ENCODE measurements at regions not wholly inside any gene's neighbourhood (a gene's known extent, or its start where the extent isn't known, plus 50 kb on each side); places are given as distances from the start of the nearest gene placed in this dataset.

DNA sequence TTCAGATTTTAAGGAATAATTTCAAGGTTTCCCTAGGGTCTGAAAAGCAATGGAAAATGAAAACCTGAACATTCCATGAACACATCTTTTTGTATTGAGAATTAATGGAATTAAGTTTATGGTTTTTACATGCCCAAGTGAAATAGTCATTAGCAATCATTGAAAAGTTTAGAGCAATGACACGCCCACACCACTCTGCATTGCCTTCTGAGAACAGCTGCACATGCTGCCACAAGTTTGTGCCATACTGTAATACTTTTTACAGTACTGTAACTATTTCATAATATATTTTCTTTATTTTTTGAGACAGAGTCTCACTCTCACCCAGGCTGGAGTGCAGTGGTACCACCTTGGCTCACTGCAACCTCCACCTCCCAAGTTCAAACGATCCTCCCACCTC is 345.2 kb upstream of the PMFBP1 start:
- no peak for DNase-seq (ENCODE audit: low read depth in 2 of 3, low spot score in 2 of 3)

DNA sequence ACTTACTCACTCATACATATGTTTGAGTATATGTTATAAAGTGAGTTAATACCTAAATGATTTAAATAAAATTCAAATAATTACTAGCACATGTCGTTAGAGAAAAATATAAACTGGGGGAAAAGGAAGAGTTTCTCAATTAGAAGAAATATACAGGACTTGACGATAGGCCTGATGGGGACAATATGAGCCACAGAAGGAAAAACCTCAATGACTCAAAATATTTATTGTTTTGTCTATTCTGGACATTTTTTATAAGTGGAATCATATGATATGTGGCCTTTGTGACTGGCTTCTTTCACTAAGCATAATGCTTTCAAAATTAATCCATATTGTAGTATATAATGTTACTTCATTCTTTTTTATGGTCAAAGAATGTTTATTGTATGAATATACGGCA is 339.2 kb upstream of the PMFBP1 start:
- DNase-seq (ENCODE audit: low read depth in 2 of 3, low spot score in 2 of 3): no peak

DNA sequence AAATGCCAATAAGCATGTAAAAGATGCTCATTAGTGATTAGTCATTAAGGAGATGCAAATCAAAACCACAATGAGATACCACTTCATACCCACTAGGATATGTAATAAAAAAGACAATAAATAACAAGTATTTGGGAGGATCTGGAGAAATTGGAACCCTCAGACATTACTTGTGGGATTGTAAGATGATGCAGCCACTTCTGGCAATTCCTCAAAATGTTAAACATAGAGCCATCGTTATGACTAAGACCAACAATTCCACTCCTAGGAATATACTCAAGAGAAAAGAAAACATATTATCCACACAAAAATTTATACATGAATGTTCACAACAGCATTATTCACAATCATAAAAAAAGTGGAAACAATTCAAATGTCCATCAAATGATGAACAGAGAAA is 336.2 kb upstream of the PMFBP1 start:
- DNase-seq (ENCODE audit: low read depth in 2 of 3, low spot score in 2 of 3): no peak

DNA sequence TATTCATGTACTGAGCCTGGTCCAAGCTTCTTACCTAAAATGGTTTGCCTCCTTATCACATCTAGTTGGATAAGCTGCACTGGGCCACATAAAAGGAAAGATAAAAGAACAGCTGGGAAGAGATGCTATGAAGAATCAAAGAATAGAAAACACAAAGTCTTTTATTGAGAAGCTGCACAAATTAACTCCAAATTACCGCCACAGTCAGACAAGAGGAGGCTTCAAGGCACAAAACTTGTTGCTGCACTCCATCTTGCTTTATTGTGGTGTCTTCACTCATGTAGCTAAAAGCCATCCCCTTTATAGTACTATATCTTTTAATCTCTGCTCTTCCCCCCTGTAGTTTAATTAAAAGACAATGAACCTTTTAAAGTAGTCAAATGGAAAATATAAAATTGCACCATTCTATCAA is 330.6 kb upstream of the PMFBP1 start:
- no peak for DNase-seq (ENCODE audit: low read depth in 2 of 3, low spot score in 2 of 3)

DNA sequence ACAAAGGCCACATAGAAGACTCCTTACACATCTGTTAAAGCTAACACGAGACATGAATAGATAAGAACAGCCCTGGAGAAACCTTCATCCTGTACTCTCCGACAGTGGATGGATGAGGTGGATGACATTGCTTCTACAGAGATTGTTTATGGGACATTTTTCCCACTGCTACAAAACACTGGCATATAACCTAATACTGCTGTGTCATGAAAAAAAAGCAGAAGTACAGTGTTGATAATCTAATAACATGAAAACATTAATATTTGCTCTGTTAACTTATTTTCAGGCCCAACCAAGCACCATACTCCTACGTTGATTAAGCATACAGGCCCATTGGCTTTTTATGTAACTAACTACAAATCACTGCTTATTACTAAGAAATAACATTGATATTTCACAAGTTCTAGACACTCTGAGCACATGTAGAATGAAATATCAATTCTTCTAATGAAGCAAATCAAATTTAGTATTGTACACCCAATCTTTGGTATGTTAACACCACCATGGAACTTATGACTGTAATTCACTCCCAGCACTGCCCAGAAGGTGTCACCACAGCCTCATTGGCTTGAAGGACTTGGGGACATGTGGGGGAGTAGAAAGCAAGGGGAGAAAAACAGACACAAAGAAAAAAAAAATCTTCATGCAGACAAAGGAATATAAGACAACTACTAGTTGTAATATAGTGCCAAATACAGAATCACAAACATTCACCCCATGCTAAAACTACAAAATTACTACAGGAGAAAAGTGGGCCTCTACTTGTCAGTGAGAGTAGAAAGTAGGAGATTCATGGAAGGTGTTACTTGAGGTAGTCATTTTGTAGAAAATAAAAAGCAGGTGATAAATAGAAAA is 330.0 kb upstream of the PMFBP1 start:
- no peak for DNase-seq (ENCODE audit: low read depth in 2 of 3, low spot score in 2 of 3)

DNA sequence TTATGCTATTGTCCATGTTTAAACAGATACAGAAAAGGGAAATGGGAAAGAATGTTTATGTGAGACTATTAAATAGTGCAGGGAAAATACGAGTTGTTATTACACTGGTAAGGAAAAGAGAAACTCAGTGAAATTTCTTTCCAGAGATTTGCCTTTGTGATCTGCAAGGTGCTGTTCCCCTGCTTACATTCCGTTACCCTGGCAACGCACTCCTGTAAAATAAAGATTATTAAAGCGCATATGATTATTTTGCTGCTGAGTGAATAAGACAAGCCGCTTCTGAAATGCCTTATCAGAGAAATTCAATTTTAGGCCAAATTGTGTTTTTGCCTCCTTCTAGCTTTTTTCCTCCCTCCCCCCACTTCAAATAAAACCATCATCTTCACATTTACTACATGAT is 328.6 kb upstream of the PMFBP1 start:
- no peak for DNase-seq (ENCODE audit: low read depth in 2 of 3, low spot score in 2 of 3)

DNA sequence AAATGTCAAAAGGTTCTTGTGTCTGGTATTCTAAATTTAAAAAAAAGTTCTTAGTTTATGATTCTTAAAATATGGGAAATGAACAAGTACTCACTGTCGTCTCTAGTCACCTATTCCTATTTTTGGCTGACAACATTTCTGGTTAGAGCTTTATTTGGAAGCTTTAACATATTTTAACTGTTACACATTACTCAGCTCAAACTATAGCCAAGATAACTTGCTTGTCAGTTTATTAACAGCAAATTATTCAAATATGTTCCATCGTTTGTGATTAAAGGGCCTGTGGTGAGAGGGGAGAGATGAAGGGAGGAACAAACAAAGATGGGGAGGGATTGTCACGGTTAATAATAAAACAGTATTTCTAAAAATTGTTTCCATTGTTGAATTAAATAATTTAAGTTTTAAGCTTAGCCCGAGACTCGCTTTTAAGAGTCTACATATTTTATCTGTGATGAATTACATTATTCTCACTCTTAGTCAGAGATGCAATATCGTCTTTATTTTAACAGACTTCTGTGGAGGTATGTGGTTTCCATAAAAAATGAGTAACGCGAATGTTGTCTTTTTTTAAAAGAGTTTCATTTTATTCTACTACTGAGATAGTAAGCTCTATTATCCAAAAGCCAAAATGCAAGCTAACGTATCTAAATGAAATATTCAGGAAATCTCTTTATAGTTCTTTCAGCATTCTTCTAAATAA is 321.9 kb upstream of the PMFBP1 start:
- DNase-seq (ENCODE audit: low read depth in 2 of 3, low spot score in 2 of 3): no peak

DNA sequence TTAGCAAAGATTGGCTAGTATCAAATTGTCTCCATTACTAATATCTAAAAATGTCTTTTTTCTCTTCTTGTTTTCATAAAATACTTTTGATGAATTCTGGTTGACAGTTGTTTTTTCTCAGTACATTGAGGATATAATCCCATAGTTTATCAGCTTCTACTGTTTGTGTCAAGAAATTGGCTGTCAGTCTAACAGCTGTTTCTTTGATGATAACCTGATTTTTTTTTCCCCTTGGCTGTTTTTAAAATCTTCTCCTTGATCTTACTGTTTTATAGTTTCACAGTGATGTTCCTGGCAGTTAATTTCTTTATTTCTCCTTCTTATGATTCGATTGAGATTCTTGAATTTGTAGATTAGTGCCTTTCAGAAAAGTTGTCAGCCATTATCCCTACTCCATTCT is 315.3 kb upstream of the PMFBP1 start:
- no peak for DNase-seq (ENCODE audit: low read depth in 2 of 3, low spot score in 2 of 3)

DNA sequence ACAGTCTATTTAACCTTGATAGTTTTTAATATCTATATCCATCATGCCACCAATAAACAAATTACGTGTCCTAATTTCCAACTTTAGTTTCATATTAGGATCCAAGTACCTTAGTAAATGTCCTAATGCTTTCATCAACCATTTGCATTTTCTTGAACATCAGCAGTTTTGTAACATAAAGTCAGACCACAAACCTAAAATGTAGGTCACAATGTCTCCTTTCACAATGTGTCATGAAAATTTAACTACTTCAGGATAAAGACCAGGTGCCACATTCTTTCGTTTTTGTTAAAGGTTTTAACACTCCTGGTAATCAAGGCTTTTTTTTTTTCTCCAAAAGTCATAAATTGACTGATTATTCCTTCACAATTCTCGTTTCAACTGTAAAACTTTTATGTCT is 310.7 kb upstream of the PMFBP1 start:
- DNase-seq (ENCODE audit: low read depth in 2 of 3, low spot score in 2 of 3): no peak

DNA sequence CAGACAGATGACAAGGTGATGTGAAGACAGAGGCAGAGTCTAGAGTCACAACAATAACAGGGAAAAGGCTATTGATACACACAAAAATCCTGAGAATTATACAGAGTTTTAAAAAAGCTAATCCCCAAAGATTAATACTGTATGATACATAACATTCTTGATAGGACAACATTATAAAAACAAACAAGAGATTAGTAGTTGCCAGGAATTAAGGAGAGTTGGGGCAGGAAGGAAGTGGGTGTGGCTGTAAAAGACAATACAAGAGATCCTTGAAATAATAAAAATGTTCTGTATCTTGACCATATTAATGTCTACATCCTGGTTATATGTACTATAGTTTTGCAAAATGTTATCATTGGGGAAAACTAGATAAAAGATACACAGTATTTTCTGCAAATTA is 309.5 kb upstream of the PMFBP1 start:
- DNase-seq (ENCODE audit: low read depth in 2 of 3, low spot score in 2 of 3): no peak

DNA sequence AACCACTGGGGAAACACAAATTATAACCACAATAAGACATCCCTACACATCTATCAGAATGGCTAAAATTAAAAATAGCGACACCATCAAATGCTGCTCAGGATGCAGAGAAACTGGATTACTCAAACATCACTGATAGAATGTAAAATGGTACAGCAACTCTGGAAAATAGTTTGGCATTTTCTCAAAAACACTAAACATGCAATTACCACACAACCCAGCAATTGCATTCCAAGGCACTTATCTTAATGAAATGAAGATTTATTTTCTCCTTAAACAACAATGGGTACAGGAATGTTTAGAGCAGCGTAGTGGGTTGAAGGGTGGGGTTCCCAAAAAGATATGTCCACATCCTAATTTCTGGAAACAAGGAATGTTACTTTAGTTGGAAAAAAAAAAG is 309.0 kb upstream of the PMFBP1 start:
- no peak for DNase-seq (ENCODE audit: low read depth in 2 of 3, low spot score in 2 of 3)

DNA sequence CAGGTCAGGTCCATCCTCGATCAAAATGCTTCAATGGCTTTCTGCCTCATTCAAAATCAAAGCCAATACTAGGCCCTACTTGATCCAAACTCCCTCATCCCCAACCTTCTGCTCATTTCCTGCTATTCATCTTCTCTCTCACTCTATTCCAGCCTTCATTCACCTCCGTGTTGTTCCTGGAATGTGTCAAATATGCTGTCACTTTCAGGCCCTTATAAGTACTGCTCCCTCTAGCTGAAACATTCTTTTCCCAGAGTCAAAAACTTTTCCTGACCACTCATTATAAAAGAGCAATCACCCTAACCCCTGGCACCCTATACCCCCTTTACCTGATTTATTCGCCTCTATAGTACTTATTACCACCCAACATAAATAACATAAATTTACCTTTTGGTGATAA is 303.7 kb upstream of the PMFBP1 start:
- DNase-seq (ENCODE audit: low read depth in 2 of 3, low spot score in 2 of 3): no peak

DNA sequence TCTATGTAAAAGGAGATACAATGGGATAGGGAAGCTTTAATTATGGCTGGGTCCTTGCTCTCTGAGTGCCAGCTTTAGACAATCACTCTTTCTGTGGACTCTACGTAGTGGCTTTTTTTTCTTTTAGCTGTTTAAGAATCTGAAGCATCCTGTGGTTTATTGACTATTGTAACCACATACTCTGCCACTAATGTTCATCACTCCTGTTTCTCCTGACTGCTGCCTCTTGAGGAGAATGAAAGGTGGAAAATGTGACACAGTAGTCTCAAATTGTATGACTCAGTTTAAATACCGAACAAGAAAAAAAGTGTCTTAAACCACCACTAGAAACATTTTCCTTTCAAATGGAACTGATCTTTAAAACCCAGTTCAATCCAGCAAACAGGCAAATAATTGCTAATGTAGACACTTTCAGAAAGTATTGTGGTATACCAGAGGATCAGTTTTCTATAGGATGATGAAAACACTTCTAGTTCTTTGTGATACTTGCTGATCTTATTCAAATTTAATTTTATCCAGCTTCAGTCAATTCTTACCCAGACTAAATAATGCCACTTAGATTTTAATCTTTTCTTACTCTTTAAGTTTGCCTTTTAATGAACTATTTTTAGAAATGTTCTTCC is 302.7 kb upstream of the PMFBP1 start:
- no peak for DNase-seq (ENCODE audit: low read depth in 2 of 3, low spot score in 2 of 3)

DNA sequence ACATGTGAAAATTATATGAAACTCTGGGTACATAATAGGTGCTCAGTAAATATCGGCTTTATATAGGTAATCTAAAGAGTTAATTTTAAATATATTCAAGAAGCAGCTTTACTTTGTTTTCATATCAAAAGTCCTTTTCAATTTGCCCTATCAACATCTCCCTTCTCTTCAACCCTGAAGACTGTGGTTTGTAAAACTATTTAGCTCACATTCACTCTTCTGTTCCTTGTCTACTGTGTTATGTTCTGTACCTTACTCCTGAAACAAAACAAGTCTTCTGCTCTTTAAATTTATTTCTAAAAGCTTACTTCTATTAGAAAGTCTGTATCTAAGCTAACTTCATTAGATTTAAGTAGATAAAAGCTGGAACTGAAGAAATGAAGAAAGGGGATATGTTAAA is 301.7 kb upstream of the PMFBP1 start:
- DNase-seq (ENCODE audit: low read depth in 2 of 3, low spot score in 2 of 3): no peak

DNA sequence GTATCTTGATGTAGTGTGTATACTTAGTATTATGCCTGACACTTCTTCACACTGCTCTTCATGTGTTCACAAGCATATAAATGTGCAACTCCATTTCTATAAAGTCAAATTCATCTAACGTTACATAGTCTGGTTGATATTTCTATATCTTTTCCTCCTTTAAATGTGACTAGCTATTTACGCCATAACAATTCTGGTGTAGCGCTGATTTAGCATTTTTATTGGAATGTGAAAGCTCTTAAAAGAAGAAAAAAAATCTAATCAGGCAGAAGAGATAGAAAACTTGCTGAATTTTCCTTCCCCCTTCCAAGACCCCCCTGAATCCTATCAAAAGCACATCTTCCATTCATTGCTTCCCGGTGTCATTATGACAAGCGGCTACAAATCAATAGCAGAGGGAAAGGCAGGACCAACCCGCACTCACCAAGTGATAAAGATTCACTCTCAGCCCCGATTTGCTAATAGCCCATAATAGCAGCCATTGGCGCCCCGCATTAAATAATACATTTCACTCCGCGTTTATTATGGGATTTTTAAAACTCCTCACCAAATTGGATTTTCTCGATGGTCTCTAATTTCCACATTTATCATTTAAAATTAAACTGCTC is 299.5 kb upstream of the PMFBP1 start:
- no peak for DNase-seq (ENCODE audit: low read depth in 2 of 3, low spot score in 2 of 3)

DNA sequence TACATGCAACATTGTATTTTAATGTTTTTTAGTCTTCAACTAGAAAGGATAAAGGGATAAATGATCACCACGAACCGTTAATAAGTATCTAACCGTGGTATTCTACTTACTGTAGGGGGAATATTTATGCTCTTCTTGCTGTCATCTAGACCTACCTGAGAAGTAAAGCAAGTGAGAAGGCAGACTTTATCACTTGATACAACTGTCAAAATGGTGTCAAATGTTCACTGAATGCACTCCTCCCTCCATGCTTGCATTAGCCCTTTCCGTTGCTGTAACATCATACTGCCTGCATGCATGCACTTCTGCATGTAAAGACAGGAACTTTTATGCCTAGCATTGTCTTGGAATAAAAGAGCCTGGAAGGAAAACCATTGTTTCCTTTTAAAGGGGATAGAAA is 298.6 kb upstream of the PMFBP1 start:
- DNase-seq (ENCODE audit: low read depth in 2 of 3, low spot score in 2 of 3): no peak

DNA sequence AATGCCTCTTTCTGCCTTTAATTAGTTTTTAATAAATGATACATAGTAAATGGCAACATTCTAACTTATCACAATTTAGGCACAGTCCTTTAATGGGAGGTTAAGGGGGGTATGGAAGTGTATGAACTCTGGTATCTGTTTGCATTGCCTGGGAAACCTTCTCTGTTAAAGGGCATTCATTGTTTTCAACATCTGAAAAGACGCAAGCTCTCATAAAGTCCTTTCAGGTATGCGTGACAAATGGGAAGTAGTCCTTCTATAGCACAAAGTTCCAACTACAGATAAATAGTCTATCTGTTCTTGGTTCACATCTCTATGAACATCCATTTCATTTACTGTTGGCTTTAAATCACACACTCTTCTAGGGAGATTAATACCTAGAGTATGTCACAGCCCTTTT is 298.0 kb upstream of the PMFBP1 start:
- DNase-seq (ENCODE audit: low read depth in 2 of 3, low spot score in 2 of 3): no peak

DNA sequence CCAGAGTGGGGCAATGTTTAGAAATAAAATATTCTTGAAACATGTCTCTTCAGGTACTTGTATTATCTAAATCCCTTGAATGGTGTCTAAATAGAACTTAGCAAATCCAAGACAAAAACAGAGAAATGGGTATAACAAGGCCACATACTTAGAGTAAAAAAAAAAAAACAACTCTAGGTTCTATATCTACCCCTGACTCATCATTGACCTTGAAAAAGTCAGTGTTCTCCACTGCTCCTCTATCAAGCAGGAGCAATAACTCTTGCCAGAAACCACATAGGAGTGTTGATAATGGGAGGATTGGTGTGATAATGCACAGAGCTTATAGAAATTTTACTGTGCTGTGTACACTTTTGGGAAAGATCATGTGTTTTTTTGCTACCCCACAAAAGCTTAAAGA is 296.6 kb upstream of the PMFBP1 start:
- DNase-seq (ENCODE audit: low read depth in 2 of 3, low spot score in 2 of 3): no peak

DNA sequence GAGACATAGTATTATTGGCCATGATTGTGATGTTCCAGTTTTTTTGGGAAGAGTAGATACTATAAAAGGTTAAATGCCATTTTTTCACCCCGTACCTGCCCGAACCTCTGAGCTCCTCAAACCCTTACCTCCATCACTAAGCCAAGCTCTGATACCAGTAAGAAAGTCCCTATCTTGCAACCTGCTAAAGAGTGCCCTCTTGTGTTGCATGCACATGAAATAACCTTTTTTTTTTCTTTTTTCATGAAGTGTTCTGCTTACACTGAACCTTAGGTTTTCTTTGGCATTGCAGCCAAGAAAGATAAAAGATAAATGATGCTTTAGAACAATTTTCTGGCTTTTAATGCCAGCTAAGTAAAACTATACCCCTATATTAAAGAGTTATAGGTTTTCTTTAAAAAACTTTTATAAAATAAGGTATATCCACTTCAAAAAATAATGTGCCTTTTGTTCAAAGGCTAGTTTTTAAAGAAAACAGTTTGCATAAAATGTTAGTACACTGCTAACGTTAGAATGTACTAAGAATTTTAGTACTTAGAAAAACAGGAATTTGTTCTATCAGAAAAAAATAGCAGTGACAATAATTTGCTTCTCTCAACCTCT is 295.3 kb upstream of the PMFBP1 start:
- DNase-seq (ENCODE audit: low read depth in 2 of 3, low spot score in 2 of 3): no peak

DNA sequence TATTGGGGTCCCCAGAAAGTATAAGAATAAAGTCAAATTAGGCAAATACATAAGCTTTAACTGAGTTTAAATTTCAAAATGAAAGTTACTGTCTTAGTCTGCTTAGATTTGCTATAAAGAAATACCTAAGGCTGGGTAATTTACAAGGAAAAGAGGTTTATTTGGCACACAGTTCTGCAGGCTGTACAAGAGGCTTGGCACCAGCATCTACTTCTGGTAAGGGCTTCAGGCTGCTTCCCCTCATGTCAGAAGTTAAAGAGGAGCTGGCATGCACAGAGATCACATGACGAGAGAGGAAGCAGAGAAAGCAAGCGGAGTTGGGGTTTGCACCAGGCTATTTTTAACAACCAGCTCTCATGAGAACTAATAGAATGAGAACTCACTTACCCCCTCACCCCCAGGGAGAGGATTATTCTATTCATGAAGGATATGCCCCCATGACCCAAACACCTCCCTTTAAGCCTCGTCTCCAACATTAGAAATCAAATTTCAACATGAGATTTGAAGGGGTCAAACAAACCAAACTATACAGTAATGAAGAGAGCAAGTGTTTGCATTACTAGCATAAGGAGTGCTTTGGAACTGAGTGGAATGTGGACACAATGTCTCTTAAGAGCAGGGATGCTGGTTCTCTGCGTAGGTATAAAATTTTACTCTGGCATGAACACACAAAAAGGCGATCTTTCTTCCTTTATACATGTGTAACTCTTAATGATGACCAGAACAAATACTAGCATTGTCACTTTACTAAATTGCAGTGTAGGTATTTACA is 292.8 kb upstream of the PMFBP1 start:
- DNase-seq (ENCODE audit: low read depth in 2 of 3, low spot score in 2 of 3): no peak

DNA sequence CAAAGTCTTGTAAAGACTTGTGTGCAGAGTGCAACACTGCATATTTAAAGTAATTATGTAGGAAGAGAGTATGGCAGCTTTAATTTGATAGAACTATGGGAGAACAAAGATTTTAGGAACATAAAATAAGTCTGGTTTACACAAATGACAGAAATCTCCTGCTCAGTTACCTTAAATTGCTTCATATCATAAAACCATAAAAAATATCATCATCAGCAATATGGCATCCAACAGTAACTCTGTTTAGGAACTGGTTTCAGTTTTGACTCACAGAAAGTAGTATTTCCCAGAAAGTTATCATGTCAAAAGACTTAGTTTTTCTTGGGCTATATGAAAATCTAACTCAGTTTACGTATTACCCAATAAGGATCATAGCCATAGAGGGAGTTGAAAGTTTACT is 292.1 kb upstream of the PMFBP1 start:
- DNase-seq (ENCODE audit: low read depth in 2 of 3, low spot score in 2 of 3): no peak
